ENCODE measurements at regions not wholly inside any gene's neighbourhood (a gene's known extent, or its start where the extent isn't known, plus 50 kb on each side); places are given as distances from the start of the nearest gene placed in this dataset.

- TF ChIP-seq CTCF (IDR thresholded peaks at IDR 0.05; ENCODE audit: insufficient read depth in 1 of 2, low read depth in 1 of 2, low read length in 1 of 2, severe bottlenecking in 1 of 2, unreplicated experiment in 1 of 2), result no peak
- H3K27ac Mint-ChIP-seq (ENCODE audit: unreplicated experiment), result no peak overlapping the region
- POLR2A ChIA-PET, result no interaction called here
Observed at GRCh38 chr3:150252462-150252861, 155.6 kb upstream of the TSC22D2 start.

GRCh38 chr3:150251187-150252062, 156.7 kb upstream of the TSC22D2 start:
- no peak overlapping the region for H3K4me3 ChIP-seq (ENCODE audit: low read depth, low read length)
- no peak overlapping the region for H3K27ac Mint-ChIP-seq (ENCODE audit: unreplicated experiment)
- no TSS peak for BruUV-seq (replicated peaks)
- no peaks in the 10 kb centered on the region; the same call in 1 of the 2 replicates for H3K36me3 ChIP-seq (ENCODE audit: control insufficient read depth, insufficient read depth, low read length)
- POLR2A ChIA-PET, result no interaction called here
- TF ChIP-seq CTCF (IDR thresholded peaks at IDR 0.05; ENCODE audit: insufficient read depth in 1 of 2, low read depth in 1 of 2, low read length in 1 of 2, severe bottlenecking in 1 of 2, unreplicated experiment in 1 of 2), result no peak
- intact Hi-C loops (cut with micrococcal nuclease; ENCODE audit: unreplicated experiment), result no loop called here
- no peaks in the 10 kb centered on the region for H3K36me3 Mint-ChIP-seq (ENCODE audit: insufficient read depth, unreplicated experiment)
- no peaks in the 10 kb centered on the region for H3K9me3 ChIP-seq
- peaks cover 4% of the 10 kb centered on the region for H3K9me3 Mint-ChIP-seq (ENCODE audit: unreplicated experiment)
- H3K27me3 ChIP-seq (replicated peaks; ENCODE audit: control insufficient read depth, insufficient read depth, low read length), result no peaks in the 10 kb centered on the region
- H3K4me3 Mint-ChIP-seq (ENCODE audit: unreplicated experiment), result no peak overlapping the region
- peaks cover 21% of the 10 kb centered on the region for H3K4me1 Mint-ChIP-seq (ENCODE audit: low read depth, unreplicated experiment)
- H3K27me3 Mint-ChIP-seq (ENCODE audit: insufficient read depth, unreplicated experiment), result no peaks in the 10 kb centered on the region
- H3K4me1 ChIP-seq, result peaks cover 45% of the 10 kb centered on the region
- no peak for DNase-seq
- CTCF ChIA-PET, result interaction anchor here (0.5 to 1.4 kb wide), 3 partner anchors 35 to 353 kb away, joined by 3 to 4 read pairs (median 3); no protein-coding TSS in a partner anchor

More at GRCh38 chr3:150252462-150252861, 155.6 kb upstream of the TSC22D2 start:
- Mint-ChIP-seq H3K4me1 (ENCODE audit: low read depth, unreplicated experiment) (peaks cover 23% of the 10 kb centered on the region), H3K4me3 (ENCODE audit: unreplicated experiment) (no peak overlapping the region), H3K36me3 (ENCODE audit: insufficient read depth, unreplicated experiment) (no peaks in the 10 kb centered on the region), H3K27me3 (ENCODE audit: insufficient read depth, unreplicated experiment) (no peaks in the 10 kb centered on the region), H3K9me3 (ENCODE audit: unreplicated experiment) (peaks cover 11% of the 10 kb centered on the region)
- intact Hi-C loops (cut with micrococcal nuclease; ENCODE audit: unreplicated experiment), result no loop called here
- DNase-seq, result no peak
- H3K9me3 ChIP-seq, result no peaks in the 10 kb centered on the region
- CTCF ChIA-PET, result no interaction called here
- H3K4me3 ChIP-seq (ENCODE audit: low read depth, low read length), result no peak overlapping the region
- peaks cover 52% of the 10 kb centered on the region for H3K4me1 ChIP-seq
- H3K27me3 ChIP-seq (replicated peaks; ENCODE audit: control insufficient read depth, insufficient read depth, low read length), result no peaks in the 10 kb centered on the region
- no TSS peak for BruUV-seq (replicated peaks)
- H3K36me3 ChIP-seq (ENCODE audit: control insufficient read depth, insufficient read depth, low read length), result no peaks in the 10 kb centered on the region; the same call in 1 of the 2 replicates

- no TSS peak for BruUV-seq (replicated peaks)
- peaks cover 33% of the 10 kb centered on the region for H3K4me1 ChIP-seq
- no peaks in the 10 kb centered on the region for H3K9me3 ChIP-seq
- TF ChIP-seq CTCF (IDR thresholded peaks at IDR 0.05; ENCODE audit: insufficient read depth in 1 of 2, low read depth in 1 of 2, low read length in 1 of 2, severe bottlenecking in 1 of 2, unreplicated experiment in 1 of 2), result no peak
- Mint-ChIP-seq H3K4me1 (ENCODE audit: low read depth, unreplicated experiment) (peaks cover 12% of the 10 kb centered on the region), H3K36me3 (ENCODE audit: insufficient read depth, unreplicated experiment) (no peaks in the 10 kb centered on the region), H3K9me3 (ENCODE audit: unreplicated experiment) (no peaks in the 10 kb centered on the region), H3K27me3 (ENCODE audit: insufficient read depth, unreplicated experiment) (no peaks in the 10 kb centered on the region), H3K4me3 (ENCODE audit: unreplicated experiment) (no peak overlapping the region), H3K27ac (ENCODE audit: unreplicated experiment) (no peak overlapping the region)
- intact Hi-C loops (cut with micrococcal nuclease; ENCODE audit: unreplicated experiment), result no loop called here
- POLR2A ChIA-PET, result no interaction called here
- no peak for DNase-seq
- no peak overlapping the region for H3K4me3 ChIP-seq (ENCODE audit: low read depth, low read length)
- H3K27me3 ChIP-seq (replicated peaks; ENCODE audit: control insufficient read depth, insufficient read depth, low read length), result no peaks in the 10 kb centered on the region
- H3K36me3 ChIP-seq (ENCODE audit: control insufficient read depth, insufficient read depth, low read length), result no peaks in the 10 kb centered on the region
- CTCF ChIA-PET, result interaction anchor here (1.1 to 1.4 kb wide), 3 partner anchors 36 to 341 kb away, joined by 3 to 4 read pairs (median 4); no protein-coding TSS in a partner anchor
Observed at GRCh38 chr3:150249779-150250470, 158.2 kb upstream of the TSC22D2 start.
